PC-3 (cell line): ENCODE measurements at regions not wholly inside any gene's neighbourhood (a gene's known extent, or its start where the extent isn't known, plus 50 kb on each side); places are given as distances from the start of the nearest gene placed in this dataset.

Experiments used
- EZH2phosphoT487 ChIP-seq: fragments of 300-600 bp; sonication (generic); IDR thresholded peaks from 2 replicates; pipeline ENCODE4 v1.6.1; 2018; ENCODE audit warnings: mild to moderate bottlenecking, antibody characterized with exemption, low read length, borderline replicate concordance
- TF ChIP-seq, protein P1 (sequence below): fragments of 300-600 bp; sonication (generic); conservative IDR thresholded peaks from 2 replicates; pipeline ENCODE4 v1.5.1; 2017; ENCODE audit warnings: antibody characterized with exemption, low read depth, mild to moderate bottlenecking, low read length

DNA sequence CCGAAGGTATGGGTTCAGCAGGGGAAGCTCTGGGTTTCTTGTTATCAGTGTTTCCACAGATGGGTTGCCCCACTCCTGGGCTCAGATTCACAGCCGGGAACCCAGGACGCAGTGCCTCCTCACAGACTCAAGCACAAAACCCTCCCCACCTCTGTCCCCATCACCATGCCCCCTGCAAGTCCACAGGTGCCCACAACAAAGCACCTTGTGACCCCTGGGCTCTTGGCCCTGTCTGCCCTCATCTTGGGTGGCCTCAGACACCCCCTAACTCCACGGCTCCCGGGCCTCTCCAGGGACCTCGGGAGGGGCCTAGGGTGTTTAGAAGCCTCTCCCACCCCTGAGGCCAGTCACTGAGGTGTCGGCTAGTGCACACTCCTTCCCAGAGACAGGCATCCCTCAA, 231.7 kb downstream of the TUBA3C start:
- TF ChIP-seq, protein P1, sequence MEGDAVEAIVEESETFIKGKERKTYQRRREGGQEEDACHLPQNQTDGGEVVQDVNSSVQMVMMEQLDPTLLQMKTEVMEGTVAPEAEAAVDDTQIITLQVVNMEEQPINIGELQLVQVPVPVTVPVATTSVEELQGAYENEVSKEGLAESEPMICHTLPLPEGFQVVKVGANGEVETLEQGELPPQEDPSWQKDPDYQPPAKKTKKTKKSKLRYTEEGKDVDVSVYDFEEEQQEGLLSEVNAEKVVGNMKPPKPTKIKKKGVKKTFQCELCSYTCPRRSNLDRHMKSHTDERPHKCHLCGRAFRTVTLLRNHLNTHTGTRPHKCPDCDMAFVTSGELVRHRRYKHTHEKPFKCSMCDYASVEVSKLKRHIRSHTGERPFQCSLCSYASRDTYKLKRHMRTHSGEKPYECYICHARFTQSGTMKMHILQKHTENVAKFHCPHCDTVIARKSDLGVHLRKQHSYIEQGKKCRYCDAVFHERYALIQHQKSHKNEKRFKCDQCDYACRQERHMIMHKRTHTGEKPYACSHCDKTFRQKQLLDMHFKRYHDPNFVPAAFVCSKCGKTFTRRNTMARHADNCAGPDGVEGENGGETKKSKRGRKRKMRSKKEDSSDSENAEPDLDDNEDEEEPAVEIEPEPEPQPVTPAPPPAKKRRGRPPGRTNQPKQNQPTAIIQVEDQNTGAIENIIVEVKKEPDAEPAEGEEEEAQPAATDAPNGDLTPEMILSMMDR, result no peak
- no peak for TF ChIP-seq EZH2phosphoT487
